HCEC 1CT (cell line): ENCODE measurements at regions not wholly inside any gene's neighbourhood (a gene's known extent, or its start where the extent isn't known, plus 50 kb on each side); places are given as distances from the start of the nearest gene placed in this dataset.
"Not testable (repeated sequence)": the region's sequence is repeated elsewhere in the genome, so short reads cannot be mapped to it uniquely, and the experiment has no call there.

Experiments used
- DNase-seq: peaks from one replicate; pipeline ENCODE4 v3.0.0-alpha.2; 2017

DNA sequence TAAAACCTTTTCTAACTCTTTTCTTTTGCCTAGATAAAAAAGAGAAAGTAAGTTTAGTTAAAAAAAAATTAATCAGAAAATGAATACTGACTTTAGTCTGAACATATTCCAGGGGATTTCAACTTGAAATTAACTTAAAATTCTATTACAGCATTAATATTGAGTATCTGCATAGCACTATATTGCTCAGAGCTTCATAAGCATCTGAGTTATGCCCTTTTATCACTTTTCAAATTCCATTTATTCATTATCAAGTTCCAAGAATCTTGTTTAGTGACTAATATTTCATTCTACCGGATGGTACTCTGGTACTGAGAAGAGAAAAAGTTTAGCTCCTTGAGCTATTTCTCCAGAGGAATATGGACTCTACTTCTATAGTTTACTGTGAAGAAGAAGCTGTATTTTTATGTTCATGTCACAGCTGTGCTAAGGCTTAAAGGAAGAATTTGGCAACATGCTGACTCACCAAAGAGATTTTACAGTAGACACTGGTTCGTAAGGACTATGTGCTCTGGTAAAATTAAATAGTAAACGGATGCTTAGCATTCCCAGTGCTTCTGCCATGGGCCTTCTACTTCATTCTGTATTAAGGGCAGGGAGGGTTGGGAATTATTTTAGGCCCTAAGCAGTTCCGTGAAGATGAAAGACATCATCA lies 285.2 kb upstream of the SEMA6A start:
- no peak for DNase-seq

DNA sequence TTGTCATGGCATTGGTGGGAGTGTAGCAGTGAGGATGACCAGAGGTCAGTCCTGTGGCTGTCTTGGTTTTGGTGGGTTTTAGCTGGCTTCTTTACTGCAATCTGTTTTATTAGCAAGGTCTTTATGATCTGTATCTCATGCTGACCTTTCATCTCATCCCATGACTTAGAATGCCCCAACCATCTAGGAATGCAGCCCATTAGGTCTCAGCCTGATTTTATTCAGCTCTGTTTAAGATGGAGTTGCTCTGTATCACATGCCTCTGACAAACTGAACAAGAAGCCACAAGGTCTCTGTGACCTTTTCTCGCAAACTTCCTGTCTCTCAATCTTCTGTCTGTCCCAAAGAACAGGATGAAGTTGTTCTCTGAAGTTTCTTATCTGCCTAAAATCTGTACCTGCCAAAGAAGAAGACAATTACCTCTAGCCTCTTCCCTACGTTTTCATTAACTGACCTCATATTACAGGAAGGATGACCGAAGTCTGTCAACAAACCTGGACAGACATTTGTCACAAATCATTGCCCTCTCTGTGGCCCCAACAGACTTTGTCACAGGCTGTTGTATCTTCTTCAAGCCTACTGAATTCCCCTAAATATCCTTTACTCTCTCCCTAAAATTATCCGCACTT lies 284.2 kb upstream of the SEMA6A start:
- no peak for DNase-seq

DNA sequence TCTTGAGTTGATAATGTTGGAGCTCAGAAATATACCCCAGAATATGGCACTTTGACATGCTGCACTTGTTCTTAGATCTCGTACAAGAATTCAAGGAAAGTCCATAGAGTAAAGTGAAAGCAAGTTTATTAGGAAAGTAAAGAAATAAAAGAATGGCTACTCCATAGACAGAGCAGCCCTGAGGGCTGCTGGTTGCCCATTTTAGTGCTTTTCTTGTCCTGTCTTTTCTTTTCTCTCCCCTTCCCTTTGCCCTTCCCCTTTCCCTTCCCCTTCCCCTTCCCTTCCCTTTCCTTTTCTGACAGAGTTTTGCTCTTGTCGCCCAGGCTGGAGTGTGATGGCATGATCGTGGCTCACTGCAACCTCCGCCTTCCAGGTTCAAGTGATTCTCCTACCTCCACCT lies 283.4 kb upstream of the SEMA6A start:
- DNase-seq = not testable (repeated sequence)

DNA sequence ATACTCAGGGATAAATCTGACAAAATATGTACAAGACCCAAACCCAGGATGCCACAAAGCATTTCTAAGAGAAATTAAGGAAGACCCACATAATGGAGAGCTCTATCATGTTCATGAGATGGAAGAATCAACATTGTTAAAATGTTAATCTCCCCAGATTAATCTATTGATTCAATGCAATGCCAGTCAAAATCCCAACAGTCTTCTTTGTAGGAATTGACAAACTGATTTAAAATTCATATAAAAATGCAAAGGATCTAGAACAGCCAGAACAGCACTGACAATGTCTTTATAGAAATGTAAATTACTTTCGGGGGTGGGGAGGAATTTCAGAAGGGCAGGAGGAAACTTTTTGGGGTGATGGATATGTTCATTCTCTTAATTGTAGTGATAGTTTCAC lies 281.6 kb upstream of the SEMA6A start:
- DNase-seq = no peak

DNA sequence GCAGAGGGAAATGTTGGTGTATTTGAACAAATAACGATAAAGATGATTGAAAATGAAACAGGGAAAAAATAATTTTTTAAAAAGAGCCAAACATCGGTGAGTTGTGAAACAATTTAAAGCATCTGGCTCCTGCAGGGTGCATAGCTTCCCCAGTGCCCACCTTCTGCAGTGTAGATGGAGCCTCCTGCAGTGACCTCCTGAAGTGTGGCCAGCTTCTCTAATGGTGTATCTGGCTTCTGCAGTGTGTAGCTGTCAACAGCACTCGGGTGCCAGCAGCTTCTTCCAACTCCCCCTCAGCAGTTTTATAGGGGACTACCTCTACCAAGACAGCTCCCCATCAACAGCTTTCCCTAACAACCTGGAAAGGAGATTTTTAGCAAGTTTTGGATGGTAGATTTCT lies 279.4 kb upstream of the SEMA6A start:
- DNase-seq = no peak

DNA sequence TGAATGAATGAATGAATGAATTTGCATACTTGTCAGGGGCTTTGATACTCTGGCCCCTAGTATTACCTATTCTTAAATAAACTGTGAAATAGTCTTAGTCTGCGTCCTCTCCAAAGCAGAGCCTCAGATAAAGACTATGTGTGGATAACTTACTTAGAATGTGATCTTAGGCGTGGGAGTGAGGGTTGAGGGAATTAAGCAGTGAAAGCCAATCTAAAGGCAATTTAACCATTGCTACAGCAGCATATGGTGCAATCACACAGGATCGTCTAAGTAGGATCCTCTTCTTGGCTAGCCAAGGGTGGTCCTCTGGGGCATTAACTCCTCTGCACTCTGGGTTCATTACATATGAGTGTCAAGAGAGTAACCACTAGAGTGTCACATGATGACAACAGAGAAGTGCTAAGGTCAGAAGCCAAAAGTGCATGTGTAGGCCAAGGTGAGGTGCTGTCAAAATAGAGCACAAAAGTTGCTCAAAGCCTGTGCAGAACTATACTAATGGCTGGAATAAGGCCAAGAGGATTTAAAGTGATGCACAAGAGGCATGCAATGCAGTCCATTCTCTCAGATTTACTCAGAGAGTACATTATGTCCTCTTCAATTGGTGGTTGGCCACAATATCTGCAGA lies 274.4 kb upstream of the SEMA6A start:
- no peak for DNase-seq

DNA sequence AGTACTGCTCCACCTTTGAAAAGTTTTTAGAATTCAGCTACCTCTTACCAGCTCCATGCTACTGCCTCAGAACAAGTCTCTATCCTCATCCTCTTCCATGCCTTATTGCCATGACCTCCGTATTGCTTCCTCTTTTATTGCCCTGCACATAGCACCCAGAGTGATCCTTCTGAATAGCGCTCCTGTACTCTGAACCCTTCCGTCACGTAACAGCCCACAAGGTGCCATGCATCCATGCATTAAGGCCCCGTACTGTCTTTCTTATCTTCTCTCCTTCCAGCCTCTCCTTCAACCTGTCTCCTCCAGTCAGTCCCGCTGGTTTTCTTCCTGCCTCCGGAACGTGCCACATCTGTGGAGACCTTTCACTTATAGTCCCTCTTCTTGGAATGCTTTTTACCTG lies 273.3 kb upstream of the SEMA6A start:
- DNase-seq = no peak

DNA sequence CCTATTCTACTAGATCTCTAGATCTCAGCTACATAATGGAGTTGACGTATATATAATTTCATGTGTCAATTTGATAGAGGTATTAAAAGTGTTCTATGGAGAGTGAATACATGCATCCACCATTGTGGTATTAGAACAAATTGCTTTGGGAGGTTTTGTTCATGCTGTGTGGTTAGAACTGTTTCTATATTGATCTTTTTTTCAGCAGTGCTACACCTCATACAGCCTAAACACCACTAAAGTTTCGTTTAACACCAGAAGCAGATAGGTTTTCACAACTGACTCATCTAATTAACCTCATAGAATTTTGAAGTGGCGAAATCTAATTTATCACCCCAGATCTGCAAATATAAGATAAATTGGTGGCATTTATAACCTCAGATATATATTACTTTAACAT lies 269.4 kb upstream of the SEMA6A start:
- no peak for DNase-seq

DNA sequence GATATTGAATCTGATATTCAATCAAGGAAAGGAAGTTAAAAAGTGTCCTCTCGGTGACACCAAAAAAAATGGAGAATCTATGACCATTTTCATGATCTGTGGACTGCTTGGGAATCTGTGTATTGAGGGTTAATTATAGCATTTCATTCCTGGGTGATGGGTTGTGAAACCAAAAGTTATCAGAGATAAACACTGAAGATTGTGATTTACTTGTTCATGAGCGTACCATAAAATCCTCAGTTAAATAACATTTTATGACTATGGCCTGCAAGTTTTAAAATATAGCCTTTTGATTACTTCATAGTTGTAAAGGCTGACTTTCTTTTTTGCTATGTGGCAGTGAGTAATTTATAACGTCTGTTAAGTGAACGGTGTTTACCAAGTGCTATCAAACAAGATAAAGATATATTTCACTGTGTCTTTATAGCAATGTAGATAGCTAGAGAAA lies 267.9 kb upstream of the SEMA6A start:
- DNase-seq = no peak

DNA sequence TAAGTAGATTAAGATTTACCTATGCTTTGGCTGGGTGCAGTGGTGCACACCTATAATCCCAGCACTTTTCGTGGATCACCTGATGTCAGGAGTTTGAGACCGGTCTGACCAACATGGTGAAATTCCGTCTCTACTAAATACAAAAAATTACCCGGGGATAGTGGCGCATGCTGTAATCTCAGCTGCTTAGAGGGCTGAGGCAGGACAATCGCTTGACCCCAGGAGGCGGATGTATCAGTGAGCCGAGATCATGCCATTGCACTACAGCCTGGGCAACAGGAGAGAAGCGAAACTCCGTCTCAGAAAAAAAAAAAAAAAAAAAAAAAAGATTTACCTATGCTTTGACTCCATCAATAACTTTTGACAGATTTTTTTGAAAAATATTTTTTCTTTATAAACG lies 267.1 kb upstream of the SEMA6A start:
- no peak for DNase-seq

DNA sequence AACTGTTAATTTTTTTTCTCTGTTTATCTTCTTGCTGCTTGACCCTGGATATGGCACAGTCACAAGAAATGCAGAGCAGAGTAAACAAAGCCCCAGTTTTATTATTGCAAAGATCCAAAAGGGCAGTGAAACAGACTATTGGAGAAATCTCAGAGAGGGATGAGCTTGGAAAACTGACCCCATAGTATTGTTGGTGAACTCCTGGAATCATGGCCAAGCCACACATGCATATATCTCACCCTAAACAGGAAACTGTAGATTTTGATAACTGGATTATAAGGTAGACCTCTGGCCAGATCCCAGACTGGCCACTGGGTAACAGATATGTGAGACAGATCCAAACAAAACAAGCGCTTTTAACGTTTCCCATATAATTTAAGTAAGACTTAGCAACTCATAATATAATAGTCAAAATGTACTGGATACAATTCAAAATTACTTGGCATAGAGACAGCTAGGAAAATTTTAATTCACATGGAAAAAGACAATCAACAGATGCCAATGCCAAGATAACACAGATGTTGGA lies 263.5 kb upstream of the SEMA6A start:
- no peak for DNase-seq

DNA sequence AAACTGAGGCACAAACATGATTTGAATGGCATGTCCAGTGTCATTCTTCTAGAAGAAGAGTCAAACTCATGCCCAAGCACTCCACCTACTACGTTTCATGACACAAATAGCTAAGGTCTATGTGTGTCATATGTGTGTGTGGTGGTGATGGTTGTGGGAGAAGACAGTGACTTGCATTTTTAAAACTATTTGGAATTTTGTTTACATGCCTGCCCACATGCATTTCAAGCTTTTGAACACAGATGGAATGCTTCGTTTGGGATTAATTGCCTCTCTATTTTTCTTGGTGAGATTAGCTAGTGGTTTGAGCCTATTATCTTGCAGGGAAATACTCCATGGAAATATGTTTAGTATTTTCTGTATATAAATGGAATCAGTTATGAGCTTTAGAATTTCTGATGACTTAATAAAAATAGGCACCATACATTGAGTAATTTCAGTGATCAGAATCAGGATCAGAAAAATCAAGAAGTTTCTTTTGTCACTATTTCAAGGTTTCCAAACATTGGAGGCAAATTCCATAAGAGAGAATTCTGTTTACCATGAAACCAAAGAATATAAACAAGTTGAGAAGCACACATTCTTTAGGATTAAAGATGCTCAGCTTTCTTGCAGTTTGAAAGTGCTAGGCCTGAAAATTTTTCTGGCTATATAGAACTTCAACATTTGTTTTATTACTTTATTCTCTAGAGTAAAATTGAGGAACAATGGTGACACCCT lies 260.3 kb upstream of the SEMA6A start:
- no peak for DNase-seq

DNA sequence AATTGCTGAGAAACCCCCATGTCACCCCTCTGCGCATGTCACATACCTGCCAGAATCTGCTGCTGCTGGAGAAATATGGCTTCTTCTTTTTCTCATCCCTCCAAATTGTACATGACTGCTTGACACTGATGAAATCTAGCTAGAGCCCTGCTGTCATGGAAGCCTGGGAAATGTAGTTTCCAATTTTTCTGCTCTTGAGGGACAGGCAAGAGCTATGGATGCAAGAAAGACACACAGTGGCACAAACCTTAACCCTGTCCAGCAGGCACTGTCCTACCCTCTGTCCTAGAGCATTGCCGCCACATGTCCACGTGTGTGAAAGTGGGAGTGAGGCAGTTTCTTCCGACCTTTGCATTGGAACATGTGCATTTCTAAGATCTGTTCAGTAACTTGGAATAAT lies 255.5 kb upstream of the SEMA6A start:
- DNase-seq = no peak

DNA sequence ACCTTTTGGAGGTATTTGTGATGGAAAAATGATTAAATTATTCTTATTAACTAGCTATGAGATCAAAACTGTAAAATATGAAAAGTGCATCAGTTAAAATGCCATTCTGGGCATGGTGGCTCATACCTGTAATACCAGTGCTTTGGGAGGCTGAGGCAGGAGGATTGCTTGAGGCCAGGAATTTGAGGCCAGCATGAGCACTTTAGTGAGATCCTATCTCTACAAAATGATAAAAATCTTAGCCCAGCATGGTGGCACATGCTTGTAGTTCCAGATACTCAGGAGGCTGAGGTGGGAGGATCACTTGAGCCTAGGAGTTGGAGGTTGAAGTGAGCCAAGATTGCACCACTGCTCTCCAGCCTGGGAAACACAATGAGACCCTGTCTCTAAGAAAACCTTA lies 252.5 kb upstream of the SEMA6A start:
- DNase-seq = no peak

DNA sequence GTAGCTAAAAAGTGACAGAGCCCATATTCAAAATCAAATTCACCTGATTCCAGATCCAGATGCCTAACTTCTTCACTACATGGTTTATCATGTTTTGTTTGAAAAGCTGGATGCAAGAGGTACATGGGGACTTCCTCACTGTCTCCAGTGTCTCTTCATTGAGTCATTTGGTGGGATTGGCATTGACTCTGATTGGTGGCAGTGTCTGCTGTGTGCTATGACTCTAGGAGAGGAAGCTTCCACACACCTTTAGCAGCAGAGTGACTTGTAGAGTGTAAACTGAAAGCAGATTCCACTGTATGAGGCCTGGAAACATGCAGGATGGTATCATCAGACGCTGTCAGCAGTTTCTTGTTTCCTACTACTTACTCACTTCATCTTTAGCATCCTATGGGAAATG lies 250.9 kb upstream of the SEMA6A start:
- DNase-seq = no peak

DNA sequence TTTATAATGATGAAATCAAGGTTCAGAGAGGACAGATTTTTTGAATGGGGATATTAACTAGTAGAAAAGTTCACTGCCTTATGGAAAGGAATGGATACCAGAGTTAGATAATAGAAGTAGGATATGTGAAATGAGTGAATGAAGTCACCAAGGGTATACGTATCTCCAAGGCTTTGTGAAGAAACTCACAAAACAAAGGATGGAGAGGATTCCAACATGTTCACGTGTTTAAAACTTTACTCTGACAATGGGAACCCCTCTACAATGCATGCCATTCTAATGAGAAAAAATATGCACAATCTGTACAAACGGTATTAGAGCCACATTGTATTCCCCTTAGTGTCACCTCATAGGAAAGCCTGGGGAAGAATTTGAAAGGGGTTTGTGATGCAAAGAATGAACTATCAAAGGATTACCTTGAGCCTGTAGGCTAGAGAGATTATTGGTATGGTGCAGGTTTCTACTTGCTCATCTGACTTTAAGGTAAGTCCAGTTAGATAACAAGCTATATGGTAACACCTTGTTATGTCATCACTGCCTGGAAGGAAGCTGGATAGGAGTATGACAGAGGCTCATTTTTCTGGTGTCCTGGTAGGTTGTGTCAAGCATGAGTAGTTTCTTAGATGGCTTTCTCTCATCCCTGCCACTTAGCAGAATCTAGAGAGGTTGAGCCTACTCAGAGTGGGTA lies 250.3 kb upstream of the SEMA6A start:
- no peak for DNase-seq

DNA sequence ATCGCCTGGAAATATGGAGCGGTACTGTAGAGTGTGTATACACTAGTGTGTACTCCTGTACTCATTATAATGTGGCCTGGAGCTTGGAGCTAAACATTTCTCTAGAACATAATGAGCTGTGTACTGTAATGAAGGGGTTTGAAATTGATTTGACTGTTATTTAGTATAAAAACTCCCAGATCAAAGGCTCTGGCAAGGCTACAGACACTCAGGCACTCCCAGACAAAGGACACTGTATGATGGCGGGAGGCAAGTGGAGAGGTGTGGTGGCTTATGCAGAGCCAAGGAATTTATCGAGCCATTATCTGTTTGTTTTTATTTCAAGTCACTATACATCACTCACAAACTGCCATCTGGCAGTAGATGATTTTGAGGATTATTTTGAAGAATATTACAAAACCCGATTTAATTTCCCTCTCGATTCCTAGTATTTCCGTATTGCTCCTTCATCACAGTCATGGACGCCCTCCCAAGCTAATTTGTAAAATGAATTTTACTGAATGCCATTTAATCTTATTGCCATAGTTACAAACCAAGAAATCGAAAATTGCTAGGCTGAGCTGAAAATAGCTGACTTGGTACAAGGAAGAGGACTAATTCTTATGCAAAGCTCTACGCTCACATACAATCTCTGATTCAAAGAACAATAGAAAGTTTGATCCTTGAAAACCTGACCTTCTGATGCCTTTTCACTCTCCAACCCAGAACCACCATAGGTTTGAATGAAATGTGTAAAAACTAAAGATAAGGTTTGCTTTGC lies 240.2 kb upstream of the SEMA6A start:
- no peak for DNase-seq

DNA sequence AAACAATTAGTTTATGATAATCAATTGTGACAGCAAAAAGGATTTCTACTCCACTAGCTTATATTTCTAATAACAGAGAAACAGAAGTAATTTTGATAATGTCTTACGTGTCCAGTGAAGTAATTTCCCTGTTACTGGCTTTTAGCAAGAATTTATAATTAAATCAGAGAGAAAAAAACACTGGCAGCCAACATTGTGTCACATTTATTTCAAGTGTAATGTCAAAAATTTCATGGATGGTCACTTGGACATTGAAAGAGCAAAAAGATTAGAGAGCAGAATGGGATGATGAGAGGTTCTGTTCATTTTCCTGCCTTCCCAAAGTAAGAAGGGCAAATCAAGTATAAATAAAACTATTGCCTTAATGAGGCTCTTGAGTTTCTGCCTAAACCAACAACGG lies 239.3 kb upstream of the SEMA6A start:
- no peak for DNase-seq

DNA sequence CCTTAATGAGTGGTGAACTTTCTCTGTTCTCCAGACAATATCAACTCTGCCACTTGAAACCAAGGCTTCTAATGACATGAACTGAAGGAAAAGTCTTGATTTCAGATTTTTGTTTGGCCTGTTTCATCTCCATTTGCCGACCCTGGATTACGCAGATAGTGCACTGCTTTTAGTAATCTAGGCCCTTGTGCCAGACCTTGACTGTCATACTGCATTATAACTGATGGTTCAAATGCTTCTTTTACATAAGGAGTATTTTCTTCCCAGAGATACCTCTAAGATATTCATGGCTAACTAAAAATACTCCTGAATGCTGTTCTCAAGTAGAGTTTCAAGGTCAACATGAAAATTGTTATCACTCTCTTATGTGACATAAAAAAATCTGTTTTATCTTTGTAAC lies 238.7 kb upstream of the SEMA6A start:
- no peak for DNase-seq

DNA sequence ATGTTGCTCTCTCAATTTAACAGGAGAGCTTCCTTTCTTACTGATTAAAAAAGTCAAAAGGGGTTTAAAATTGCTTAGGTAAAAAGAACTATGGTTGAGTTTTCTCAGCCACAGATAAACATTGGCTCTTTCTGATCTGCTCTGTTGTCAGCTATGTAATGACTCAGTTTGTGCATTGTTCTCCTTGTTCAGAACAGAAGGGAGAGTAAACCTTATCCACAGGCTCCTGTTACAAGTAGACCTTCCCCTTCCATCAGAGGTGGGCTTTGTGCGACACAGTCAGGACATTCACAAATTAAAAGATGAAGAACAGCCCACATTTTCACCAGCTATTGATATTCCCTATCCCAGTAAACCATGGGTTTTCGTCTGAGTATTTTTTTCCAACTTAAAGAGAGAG lies 236.3 kb upstream of the SEMA6A start:
- no peak for DNase-seq

DNA sequence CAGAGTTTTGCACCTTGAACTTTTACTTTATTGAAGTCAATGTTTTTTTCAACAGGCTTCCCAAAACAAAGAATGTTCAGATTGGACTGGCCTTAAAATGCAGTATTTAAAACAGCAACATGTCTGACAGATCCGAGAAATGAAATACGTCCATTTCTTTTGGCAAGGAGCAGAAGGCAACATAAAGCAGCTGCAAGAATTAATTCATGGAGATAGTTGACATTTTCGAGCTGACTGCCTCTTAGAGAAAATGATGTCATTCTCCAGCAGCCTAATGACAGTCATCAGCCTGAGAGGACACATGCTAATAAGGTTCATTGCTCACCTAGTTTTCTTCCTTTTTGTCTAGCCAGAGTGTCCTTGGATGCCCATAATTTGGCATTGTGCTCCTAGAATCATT lies 232.2 kb upstream of the SEMA6A start:
- no peak for DNase-seq

DNA sequence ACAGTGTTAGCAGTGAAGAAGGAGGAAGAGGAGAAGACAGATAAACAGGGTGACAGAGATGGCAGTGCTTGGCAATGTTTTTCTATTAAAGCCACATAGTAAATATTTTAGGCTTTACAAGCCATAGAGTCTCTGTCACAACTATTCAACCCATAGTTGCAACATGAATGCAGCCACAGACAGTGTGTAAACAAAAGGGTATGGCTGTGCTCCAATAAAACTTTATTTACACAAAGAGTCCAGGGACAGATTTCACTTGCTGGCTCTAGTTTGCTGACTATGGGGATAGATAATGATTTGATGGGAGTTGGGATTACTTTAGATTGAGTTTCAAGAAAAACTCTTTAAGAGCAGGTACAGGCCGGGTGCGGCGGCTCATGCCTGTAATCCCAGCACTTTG lies 224.8 kb upstream of the SEMA6A start:
- DNase-seq = no peak
